HG03103 (cell line): ENCODE measurements at regions not wholly inside any gene's neighbourhood (a gene's known extent, or its start where the extent isn't known, plus 50 kb on each side); places are given as distances from the start of the nearest gene placed in this dataset.
A peak's percentile ranks its signal among the peaks of the same experiment; 100 is the strongest.

Experiments
- ATAC-seq: cut with Tn5 transposase; IDR thresholded peaks from one replicate; pipeline ENCODE4 v1.9.1; 2021; ENCODE audit warnings: low read depth; ENCODE audit not compliant: unreplicated experiment

DNA sequence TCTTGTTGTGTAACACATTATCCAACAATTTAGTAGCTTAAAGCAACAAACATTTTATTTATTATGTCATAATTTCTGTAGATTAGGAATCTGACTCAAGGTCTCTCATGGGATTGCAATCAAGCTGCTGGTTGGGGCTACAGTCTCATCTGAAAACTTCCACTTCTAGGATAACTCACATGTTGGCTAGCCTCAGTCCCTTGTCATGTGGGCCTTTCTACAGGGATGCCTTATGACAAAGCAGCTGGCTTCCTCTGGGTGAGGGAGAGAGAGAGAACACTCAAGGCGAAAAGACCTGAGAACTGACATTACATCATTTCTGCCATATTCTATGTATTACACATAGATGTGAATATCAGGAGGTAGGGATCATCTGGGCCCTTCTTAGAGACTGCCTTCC is 317.9 kb upstream of the VRK2 start:
- no peak for ATAC-seq

DNA sequence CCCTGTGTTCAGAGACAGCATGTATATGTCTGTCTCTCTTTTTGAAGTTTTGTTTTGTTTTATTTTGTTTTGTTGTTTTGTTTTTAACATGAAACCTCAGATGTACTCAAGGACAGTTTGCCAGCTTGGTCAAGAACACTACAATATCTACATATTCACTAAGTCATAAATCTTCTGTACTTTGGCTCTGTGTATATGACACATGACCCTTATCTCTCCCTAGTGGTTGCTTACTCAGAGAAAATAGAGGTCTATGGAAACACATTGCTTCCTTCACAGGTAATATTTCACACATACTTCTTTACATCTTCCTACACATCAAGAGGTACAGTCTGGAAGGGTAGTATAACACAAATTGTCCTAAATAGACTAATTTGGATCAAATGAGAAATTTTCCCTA is 312.6 kb upstream of the VRK2 start:
- no peak for ATAC-seq

DNA sequence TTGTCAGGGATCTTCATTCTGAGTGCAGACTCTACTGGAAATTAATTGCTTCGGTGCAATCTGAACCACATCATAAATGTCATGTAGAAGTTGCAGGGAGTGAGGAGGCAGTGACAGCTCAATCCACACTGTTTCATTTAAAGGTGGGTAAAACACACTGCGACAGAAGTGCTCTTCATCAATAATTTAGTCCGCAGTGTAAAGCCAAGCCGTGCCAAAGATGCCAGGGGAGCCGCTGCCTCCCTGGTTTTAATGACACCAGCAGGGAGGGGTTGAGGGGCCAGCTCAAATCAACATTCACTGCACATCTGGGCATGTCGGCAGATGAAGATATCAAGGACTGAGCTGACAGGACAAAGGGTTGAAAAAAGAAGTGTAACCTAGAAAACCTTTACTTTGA is 305.7 kb upstream of the VRK2 start:
- no peak for ATAC-seq

DNA sequence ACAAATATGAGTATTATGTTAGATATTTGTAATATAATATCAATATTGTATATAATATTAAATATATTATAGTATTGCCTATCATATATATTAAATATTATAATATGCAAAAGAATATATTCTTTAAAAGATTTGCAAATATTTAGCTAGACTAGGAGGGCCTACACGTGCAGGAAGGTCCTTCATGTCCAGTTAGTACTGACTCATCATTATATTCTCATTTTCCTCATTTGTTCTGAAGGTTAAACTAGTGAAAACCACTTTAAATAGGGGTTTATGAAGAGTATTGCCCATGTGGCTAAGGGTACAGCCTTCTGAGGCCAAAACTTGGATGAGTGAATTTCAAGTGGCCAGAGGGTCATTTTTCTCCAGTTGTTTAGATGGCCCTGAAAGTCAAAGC is 293.0 kb upstream of the VRK2 start:
- ATAC-seq = no peak

DNA sequence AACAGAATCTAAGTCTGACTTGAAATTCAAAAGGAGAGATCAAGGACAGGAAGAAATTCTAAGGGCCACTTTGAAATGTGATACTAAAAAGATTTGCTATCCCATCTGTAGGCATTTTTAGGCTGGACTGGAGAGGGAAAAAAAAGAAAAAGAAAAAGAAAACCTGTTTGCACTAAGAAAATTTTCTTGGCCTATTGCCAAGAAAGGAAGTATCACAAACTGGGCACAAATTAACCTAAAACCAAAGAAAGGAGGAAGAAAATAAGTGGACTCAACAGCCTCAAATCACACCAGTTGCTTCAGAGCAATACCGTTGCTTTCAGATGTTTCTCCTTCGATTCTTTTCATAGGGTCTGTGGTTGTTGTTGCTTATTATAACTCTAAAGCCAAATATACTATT is 287.9 kb upstream of the VRK2 start:
- no peak for ATAC-seq

DNA sequence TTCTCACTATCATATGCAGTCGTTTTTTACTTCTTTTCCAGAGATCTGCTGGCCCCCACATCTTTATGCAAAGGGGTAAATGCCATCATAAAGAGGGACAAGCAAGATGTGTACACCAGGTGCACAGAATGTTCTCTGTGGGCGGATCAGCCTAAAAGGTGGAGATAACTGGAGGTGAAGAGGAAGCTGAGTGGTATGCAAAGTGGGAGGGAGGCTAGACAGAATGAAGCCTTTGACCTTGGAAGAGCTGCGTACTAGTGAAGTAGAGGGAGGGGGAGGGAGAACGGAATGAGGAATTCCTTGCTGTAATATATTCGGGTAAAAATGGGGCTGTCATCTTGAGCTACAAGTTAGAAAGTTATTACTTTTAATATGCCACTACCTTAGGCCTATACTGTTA is 287.5 kb upstream of the VRK2 start:
- no peak for ATAC-seq

DNA sequence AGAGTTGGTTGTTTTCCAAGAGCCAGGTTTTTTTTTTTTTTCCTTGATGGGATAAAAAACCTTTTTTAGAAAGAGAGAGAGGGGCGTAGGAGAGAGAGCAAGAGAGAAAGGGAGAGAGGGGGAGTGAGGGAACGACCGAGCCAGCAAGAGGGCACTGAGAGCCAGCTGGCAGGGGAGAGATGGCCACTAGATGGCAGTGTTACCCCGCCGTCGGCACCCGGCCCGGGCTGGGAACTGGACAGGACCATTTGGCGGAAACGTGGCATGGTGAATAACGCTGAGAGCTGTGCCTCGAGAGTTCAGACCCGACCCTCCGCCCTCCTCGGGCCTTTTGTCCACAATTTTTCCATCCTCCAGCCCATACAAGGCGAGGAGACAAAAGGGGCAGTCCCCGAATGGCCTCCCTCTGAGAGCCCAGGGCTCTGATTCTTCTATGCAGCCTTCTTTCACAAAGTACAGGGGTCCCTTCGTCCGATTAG is 286.7 kb upstream of the VRK2 start:
- ATAC-seq = peak; percentile 85

DNA sequence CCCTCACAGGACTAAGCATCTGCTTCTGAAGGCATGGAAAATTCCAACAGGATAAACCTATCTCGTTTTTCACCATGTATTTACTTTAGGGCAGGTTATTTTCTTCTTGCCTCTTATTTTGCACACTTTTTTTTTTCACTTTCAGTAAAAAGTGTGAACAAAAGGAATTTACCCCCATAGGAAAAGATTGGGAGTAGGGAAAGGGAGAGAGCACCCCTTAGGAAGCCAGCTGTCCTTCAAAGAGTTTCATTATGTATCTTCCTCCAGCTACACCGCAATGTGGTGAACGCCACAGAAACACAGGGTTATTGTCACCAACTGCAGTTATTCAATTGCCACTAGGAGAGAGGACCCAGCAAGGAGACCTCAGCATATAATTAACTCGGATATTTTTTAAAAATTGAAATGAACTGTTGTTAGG is 286.2 kb upstream of the VRK2 start:
- peak; percentile 55 for ATAC-seq

DNA sequence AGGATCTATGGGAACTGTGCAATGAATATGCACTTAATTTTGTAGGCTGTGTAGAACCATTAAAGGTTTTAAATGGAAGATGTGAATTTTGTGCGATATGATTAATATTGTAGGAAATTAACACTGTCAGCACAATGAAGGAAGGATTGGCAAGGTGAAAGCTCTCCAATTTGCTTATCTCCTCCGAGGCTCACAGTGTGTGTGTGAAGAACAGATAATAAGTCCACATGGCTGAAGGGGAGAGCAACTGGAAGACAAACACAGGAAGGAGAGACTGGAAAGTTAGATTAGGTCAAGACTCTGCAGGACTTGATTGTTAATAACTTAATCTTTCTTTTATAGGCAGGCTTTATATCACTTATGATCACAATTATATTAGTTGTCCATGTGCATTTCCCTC is 269.7 kb upstream of the VRK2 start:
- ATAC-seq = no peak

DNA sequence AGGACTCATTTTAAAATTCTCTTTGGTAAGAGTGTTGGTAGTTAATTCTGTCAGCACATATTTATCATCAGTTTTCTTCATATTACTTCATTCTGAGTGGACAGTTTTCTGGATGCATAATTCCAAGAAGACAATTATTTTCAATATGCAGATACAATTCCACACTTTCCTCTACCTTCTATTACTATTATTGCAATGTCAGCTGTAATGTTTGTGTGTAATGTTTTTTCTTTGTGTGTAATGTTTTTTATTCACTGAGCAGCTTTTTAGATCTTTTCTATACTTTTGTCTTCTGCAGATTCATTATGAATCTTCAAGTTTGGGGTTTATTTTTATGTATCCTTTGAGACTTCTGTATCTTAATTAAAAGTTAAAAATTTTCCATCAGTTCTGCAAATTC is 264.0 kb upstream of the VRK2 start:
- ATAC-seq = no peak

DNA sequence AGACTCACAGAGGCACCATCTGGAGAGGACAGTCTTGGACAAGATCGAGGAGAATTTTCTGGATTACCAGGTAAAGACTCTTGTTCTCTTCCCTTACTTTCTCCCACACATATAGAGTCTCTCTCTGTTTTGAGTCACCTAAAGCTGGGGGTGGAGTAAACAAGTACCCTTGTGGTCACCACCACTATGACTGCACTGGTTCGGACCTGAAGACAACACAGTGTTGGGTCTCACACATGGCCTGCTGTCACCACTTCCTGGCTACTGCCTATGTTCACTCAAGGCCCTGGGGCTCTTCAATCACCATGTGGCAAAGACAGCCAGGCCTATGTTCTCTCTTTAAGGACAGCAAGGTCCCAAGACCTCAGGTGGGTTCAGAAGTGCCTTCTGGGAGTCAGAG is 253.3 kb upstream of the VRK2 start:
- no peak for ATAC-seq

DNA sequence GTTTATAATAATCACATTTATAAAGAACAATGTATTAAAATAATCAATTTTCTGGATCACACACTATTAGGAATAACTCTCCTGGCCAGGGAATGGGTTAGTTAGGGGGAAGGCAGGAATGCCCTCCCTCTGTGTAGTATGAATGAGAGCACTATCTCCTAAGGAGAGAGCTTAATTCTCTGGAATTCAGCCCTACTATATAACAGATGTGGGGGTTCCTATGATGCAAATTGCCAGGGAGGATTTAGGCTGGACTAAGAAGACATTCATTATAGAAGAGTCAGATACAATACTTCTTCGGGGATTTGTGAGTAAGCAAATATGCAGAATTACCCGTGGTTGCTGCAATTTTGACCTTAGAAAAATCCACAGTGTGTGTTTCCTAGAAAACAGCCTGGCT is 250.1 kb upstream of the VRK2 start:
- no peak for ATAC-seq

DNA sequence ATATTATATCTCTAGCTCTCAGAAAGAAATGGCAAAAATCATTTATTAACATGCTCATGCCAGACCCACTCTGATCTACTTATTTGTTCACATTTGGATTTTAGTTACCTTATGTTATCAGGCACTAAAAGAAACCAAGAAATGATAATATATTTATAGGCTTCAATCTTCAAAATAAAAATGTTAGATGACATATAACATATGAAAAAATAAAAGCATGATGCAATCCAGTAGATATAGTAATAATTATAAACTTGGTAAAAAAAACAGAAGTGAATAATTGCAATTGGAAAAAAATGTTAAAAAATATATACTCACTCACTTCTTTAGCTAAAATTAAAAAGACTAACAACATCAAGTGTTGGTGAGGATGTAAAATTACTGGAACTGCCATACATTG is 248.3 kb upstream of the VRK2 start:
- no peak for ATAC-seq

DNA sequence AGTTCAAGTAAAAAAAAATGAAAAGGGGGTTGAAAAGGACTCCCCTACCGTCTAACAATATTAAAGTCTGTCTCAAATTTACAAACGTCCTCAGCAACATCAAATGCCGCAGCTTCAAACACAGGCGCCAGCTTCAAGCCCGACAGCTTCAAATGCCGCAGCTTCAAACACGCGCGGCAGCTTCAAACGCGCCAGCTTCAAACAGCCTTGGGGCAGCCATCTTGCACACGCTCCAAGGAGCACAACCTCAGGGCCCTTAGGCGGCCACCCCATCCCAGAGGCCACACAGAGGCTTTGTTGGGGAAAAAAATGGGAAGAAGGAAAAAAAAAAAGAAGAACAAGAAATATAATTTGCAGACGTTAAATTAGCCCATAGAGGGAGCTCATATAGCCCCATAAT is 244.4 kb upstream of the VRK2 start:
- ATAC-seq = no peak

DNA sequence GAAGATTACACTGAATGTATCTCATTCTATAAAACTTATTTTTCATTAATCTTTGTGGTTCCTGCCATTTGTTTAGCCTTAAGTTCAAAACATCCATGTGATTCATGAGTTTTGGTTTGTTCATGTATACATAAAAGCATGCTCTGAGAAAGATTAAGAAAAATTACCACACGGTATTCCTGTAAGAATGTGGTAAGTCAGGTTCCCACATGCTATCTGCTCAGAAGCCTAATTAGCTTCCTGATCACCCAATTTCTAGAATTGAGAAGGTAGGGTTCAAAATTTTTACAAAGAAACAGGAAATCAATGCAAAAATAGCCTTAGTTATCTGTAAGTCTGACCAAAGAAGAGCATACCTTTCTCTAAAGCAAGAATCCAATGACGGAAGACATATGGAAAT is 241.6 kb upstream of the VRK2 start:
- ATAC-seq = no peak

DNA sequence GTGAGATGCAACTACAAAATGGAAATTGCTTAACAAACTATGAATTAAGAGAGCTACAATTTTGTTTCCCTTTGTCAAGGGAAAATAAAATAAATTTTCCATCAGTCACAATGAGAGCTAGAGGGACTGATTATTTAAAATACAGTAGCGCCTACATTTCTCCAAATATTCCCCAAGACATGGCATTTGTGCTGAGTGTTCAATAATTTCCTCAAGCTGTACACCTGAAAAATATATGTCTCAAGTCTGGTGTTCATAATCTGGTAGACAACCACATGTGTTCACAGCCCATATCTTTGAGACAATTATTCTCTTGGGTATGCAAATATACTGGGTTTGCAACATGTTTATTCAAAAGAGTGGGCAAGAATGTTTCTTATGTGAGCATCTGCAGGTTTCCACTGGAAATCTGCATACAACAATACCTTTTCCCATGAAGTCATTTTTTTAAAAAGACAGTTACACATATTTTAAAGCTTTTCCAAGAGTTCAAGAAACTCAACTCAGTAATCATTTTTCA is 240.1 kb upstream of the VRK2 start:
- no peak for ATAC-seq

DNA sequence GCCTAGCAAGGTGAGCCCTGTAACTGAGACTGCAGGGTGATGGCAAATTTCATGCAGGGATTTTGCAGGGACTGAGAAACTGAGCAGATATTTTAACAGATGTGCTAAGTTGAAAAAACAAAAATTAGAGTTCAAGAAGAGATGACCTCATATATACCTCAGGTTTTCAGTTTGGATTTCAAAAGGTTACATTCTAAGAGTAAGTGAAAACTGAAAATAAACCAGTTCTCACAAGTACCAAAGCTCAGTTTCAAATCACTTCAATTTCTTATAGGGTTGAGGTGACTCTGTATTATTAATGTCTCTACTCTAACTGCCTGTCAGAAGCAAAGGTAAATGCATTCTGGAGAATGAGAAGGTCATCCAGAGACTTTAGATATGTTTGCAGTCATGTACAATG is 237.4 kb upstream of the VRK2 start:
- peak; percentile 94 for ATAC-seq

DNA sequence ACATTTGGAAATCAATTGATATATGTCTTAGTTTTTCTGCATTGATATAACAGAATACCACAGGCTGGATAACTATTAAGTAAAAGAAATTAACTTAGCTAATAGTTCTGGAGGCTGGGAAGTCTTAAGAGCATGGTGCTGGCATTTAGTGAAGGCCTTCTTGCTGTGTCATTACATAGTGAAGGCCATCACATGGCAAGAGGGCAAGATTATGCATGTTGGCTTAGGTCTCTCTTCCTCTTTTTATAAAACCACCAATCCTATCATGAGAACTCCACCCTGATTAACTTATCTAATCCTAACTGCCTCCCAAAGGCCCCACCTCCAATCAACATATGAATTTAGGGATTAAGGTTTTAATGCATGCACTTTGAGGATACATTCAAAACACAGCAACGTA is 225.5 kb upstream of the VRK2 start:
- ATAC-seq = no peak

DNA sequence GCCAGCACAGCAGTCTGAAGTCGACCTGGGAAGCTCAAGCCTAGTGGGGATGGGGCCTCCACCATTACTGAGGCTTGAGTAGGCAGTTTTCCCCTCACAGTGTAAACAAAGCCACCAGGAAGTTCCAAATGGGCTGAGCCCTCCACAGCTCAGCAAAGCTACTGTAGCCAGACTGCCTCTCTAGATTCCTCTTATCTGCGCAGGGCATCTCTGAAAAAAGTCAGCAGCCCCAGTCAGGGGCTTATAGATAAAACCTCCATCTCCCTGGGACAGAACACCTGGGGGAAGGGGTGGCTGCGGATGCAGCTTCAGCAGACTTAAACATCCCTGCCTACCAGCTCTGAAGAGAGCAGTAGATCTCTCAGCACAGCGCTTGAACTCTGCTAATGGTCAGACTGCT is 218.4 kb upstream of the VRK2 start:
- no peak for ATAC-seq

DNA sequence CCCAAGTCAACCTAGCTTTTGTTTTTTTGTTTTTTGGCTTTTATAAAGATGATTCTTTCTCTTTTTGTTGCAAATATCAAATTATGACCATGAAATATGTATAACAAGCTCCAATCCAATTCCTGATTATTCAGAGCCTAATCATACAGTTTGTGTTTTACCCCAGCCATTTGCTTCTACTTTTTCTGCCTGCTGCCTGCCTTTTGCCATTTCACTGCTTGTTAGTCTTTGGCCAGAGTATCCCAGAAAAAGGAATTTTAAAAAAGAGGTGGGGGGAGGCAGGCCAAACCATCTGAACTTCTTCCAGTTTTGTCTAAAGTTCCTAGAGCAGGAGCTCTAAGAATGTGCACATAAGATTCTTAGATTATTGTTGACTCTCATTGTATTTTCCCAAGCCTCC is 211.9 kb upstream of the VRK2 start:
- ATAC-seq = no peak

DNA sequence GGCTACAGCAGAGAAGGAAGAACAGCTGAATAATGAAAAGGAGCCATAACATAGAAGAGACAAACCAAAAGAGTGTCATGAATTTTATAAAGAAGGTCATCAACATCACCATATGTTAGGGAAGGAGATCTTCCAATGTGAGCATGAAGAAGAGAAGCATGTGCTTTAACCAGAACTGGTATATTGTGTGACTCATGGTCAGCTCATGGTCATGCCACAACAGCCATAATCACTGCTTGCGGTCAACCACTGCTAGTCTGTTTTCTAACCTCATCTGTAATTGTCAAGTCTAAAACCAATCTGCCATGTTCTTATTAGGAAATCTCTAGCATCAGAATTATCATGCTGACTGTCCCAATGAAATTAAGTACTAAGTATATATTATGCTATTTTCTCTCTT is 204.1 kb upstream of the VRK2 start:
- no peak for ATAC-seq

DNA sequence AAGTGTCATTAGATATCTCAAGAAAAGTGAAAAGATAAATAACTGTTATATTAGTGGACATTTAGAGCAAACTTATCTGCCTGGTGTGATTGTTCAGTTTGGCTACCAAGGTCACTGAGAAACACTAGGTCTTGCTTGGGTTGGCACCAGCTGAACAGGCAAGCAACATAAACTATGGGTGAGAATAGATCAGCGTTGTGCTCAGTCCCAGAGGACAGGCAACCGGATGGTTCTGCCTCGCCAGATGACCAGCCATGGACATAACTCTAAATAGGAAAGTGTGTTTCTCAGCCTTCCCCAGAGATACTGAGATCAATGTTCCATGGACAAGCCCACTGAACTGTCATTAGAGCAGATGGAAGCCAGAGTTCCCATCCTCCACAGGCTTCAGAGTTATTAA is 203.4 kb upstream of the VRK2 start:
- no peak for ATAC-seq

DNA sequence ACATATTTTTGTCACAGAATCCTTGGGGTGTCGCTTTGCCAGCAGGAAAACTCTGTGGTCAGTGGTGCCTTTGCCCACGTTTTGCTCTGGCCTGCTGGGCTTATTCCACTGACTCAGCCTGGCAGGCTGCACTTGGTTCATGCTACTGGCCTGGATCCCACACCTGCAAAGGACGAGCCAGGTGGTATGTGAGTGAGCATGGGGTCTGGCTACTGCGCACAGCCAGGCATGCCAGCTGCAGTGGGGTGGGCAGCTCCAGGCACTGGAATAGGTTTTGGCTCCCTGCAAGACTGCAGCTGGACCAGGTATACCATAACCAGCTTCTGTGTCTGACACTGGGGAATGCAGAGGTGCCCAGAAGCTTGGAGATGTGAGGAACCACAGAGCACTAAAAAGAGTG is 197.9 kb upstream of the VRK2 start:
- ATAC-seq = no peak
